Activated T-cell treated with anti-CD3 and anti-CD28 coated beads for 48 hours (primary cell): ENCODE measurements at regions not wholly inside any gene's neighbourhood (a gene's known extent, or its start where the extent isn't known, plus 50 kb on each side); places are given as distances from the start of the nearest gene placed in this dataset.
"Not testable (repeated sequence)": the region's sequence is repeated elsewhere in the genome, so short reads cannot be mapped to it uniquely, and the experiment has no call there.

Experiments used
- DNase-seq: peaks from one replicate; pipeline ENCODE4 v3.0.0-alpha.2; 2020; ENCODE audit warnings: low read depth

DNA sequence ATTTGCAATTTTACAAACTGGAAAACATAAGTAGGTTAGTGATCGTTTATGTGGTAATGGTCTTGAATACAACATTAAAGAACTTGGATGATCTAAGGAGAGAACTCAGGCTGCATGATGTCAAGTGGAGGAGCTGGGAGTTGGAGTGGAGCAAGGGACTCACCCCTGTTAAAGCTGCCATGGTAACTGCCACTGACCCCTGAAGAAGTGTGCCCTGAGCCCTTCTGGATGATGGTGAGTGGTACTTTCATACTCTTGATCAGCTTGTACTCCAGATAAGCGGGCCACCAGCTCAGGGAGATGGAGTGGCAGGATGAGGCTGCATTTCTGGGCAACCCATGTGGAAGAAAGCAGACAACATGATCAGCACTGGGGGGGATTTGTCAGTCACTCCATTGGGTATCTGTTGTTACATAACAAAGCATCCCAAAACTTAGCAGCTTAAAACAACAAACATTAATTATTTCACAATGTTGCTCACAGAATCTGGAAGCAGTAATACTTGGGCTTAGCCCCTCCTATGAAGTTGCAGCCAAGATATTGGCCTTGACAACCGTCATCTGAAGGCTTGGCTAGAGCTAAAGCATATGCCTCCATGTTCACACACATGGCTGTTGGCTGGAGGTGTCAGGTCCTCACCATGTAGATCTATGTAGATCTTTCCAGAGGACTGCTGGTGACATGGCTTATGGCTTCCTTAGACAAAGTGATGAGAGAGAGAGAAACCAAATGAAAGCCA is 213.8 kb downstream of the DUSP10 start:
- no peak for DNase-seq

DNA sequence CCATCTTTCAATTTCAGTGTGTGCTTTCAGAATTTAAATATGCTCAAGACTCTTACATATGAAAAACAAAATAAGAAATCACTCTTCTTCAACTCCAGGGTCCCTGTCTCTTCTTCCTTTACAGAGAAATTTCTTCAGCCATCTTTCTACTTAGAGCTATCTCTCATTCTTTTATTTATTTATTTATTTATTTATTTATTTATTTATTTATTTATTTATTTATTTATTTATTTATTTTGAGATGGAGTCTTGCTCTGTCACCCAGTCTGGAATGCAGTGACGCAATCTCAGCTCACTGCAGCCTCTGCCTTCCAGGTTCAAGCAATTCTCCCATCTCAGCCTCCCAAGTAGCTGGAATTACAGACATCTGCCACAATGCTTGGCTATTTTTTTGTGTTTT is 211.7 kb downstream of the DUSP10 start:
- not testable (repeated sequence) for DNase-seq

DNA sequence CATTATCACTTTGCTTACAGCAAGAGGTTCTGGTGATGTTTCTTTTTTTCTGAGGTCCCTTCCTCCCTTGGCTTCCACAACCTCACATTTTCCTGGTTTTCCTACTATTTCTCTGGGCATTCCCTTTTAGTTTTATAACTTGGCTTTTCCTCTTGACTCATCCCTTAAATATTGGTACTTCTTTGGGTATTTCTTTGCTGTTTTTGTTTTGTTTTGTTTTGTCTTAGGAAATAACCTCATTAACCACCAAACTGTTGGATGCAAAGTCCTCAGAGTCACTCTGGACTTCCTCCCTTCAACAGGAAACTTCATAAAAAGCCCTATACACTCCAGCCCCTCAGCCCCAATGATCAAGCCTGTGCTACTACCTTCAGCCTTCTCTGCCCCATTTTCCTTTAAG is 211.1 kb downstream of the DUSP10 start:
- no peak for DNase-seq

DNA sequence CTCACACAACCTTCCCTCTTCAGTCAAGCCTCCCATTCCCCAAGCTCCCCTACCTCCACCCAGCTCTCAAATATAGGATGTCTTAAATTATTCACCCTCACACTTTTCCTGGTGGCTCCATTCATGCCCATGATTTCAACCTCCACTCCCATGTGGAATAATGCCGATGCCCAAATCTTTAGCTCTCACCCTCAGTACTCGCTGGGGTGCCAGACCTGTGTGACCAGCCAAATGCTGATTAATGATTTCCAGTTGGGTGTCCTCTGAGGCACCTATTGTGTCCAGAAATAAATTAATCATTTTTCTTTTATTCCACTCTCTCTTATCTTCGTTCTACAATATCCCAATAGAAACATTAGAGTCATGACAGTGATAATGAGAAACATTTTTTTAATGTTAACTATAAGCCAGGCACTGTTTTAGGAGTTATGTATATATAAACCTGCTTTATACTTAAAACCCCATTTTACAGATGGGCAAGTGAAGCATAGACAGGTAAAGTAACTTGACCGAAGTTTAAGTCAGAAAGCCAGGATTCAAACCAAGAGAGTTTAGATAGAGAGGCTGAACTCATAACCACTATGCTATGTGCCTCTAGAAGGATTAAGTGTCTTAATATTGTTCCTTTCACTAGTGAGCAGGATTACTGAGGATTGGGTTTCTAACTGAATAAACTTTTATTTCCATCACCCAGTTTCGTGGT is 209.7 kb downstream of the DUSP10 start:
- no peak for DNase-seq

GRCh38 chr1:221541296-221541695 is 200.6 kb downstream of the DUSP10 start:
- no peak for DNase-seq

DNA sequence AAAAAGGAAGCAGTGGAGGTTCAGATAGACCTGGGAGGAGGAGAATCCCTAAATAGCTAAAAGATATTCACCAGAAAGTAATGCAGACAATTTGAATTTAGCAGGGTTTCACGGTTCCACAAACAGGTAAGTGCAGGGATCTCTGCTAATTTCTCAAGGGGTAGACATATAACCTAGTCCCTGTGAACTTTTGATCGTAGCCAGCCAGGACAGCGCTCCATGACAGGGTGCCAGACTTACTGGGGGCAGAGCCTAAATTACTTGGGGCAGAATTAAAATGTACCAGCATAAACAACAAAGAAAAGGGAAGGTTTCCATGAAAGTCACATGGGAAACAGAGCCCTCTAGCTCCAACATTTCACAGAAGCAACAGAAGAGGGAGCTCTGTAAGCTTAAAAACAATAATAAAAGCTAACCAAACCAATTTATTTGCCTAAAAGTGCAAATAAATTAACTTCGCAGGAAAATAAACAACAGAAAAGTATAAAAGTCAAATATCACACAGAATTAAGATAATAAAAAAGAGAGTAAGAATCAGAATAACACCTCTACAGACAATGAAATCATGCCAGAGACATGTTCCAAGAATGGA is 198.3 kb downstream of the DUSP10 start:
- no peak for DNase-seq

GRCh38 chr1:221548942-221549341 is 192.9 kb downstream of the DUSP10 start:
- DNase-seq = no peak

GRCh38 chr1:221549815-221550214 is 192.1 kb downstream of the DUSP10 start:
- DNase-seq = no peak

GRCh38 chr1:221552792-221553191 is 189.1 kb downstream of the DUSP10 start:
- DNase-seq = not testable (repeated sequence)

- no peak for DNase-seq
These were observed 186.0 kb downstream of the DUSP10 start for GRCh38 chr1:221555689-221556433.

DNA sequence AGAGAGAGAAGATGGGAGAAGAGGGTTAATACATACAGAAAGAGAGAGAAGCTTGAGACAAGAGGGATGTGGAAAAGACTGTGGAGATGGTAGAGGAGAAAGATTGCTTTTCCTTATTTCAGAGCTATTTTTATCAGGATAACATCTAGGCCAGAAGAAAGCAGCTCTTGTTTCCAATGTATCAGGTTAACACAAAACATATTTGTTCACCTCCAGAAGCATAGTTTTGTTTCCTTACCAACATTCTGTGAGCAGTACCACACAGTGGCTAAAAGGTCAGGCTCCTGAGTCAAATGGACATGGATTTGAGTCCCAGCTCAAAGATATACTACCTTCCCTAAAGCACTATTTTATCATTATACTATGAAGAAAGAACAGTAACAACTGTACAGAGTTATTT is 185.5 kb downstream of the DUSP10 start:
- DNase-seq = no peak

- DNase-seq = no peak
These were observed 184.9 kb downstream of the DUSP10 start for GRCh38 chr1:221557013-221557412.

- DNase-seq = no peak
These were observed 183.5 kb downstream of the DUSP10 start for GRCh38 chr1:221558396-221558795.

GRCh38 chr1:221559911-221560310 is 182.0 kb downstream of the DUSP10 start:
- no peak for DNase-seq

DNA sequence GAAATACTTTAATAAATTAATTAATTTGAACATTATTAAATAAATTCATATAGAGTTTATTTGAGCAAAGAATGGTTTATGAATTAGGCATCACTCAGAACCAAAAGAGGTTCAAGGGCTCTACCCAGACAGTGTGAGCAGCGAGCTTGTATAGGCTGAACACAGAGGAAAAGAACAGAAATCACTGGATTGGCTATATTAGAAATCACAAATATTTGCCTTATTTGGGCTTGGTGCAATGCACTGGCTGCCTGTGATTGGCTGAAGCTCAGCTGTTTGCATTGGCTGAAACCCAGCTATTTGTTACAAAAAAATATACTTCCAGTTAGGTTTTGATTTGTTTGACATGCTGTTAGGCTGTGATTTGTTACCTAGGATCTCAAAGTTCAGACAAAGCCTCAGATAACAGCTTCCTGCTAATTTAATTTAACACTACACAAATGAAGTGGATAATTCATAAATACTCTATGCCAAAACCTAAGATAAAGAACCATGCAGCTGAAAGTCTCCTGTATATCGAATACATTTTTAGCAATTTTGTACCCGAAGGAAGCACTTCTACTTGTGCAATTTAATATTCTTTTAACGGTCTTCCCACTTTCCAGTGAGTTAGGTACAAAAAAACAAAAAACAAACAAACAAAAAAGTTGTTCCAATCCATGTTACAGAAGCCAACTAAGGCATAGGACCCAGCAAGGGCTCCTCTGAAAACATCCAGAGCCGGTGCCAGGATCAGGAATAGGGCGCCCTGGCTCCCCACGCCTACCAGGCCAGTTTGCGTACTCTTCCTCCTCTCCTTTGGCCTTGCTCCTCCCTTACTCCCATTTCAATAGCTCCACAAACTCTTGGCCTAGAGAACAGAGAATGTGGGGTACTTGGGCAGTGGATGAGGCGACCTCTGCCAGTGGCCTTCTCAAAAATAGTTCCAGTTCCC is 179.1 kb downstream of the DUSP10 start:
- DNase-seq = no peak

DNA sequence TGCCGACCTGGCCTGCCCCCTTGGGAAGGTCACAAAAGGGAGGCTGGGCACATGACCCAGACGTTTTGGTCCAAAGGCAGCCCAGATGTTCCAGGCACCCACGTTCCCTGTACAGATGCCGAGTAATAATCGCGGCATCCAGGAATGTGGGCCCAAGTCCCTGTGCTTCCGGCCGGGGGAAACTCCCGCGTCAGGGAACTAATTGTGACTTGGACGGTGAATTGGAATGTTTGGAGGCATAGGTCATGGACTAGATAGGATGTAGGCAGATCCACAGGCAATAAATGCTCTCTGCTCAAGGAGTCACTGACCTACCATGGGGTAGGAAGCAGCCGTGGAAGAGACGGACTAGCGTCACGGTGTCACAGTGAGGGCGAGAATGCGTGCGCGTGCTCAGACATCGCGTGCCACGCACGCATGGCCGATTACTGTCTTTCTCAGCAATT is 178.4 kb downstream of the DUSP10 start:
- DNase-seq = no peak

GRCh38 chr1:221564891-221565290 is 177.0 kb downstream of the DUSP10 start:
- no peak for DNase-seq

DNA sequence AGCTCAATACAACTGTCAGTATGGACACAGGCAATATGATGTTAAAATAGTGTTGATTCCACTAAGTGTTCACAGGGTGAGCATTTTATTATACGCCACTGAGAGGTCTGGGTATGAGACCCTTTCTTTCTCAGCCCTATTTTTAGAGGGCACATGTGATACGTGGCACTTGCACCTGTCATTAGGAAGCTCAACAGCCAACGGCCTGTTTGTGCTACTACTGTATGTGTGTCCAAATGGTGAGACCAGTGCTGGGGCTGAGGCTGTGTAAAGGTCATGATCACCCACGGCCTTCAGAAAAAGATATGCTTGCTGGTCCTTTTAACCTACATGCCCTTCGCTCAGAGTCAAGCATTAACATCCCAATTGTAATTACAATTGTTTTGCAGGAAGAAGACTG is 176.2 kb downstream of the DUSP10 start:
- DNase-seq = no peak

- DNase-seq = no peak
These were observed 173.9 kb downstream of the DUSP10 start for GRCh38 chr1:221567859-221568507.

DNA sequence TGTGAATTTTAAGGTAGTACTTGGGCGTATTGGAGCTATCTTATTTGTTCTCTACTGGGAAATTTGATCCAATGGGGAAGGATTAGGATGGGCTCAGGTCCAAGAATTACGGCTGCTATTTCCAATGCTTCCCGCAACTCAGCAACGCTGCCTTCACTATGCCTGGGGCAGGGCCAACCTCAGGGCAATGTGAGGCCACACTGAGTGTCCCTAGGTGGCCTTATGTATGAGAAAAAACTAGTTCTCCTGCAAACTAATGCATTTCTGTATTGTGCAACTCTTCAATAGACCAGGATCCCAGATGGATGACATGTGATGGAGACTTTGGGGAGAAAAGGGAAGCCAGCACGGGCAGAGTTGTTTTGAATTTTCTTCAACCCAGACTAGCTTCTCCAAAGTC is 168.1 kb downstream of the DUSP10 start:
- DNase-seq = no peak

- DNase-seq = no peak
These were observed 167.4 kb downstream of the DUSP10 start for GRCh38 chr1:221574529-221574928.
